HG02885 (cell line): ENCODE measurements at regions not wholly inside any gene's neighbourhood (a gene's known extent, or its start where the extent isn't known, plus 50 kb on each side); places are given as distances from the start of the nearest gene placed in this dataset.

ENCODE experiments used
- ATAC-seq: cut with Tn5 transposase; IDR thresholded peaks from one replicate; pipeline ENCODE4 v1.9.1; 2021; ENCODE audit warnings: mild to moderate bottlenecking; ENCODE audit not compliant: unreplicated experiment, poor library complexity

DNA sequence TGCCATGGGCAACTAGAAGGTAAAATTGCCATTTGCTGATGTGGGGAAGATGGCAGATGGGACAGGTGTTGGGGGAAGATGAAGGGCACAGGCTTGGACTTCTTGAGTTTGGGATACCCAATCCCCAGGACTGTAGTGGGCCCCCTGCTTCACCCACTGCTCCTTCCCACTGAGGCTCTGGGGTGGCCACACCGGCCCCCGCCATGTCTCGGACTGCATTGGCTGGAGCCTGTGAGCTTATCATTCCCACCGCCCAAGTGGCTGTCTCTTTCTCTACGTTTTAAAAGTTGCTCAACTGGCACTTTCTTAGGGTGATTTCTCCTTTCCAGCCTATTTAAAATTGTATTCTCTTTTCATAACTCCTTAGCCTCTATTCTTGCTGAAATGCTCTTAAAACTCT lies 730.0 kb upstream of the ADAMTS16 start:
- no peak for ATAC-seq

DNA sequence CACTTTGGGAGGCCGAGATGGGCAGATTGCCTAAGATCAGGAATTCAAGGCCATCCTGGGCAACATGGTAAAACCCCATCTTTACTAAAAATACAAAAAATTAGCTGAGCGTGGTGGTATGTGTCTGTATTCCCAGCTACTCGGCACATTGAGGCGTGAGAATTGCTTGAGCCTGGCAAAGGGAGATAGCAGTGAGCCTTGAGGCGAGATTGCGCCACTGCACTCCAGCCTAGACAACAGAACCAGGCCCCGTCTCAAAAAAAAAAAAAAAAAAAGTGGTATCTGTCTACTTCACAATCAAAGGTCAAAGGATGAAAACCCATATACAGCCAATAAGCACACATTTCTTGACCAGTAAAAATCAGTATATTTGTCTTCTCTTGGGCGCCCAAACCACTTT lies 728.5 kb upstream of the ADAMTS16 start:
- ATAC-seq, result no peak

DNA sequence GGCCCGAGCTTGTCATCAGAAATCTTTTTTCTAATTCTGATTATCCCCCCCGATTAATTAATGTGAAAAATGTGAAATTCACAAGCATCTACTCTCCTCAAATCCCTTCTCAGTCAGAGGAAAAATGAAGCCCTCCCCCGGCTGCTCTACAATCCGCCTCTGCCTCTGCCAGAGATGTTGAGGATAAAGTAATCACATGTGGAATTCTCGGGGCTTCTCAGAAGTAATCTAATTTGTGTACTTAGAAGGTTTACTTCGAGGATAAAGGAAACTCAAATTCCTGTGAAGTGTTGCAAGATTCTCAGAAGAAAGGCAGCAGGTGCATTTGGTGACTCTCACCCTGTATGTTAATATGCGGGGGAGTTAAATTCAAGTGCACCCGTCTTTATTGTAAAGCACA lies 726.1 kb upstream of the ADAMTS16 start:
- ATAC-seq, result no peak

DNA sequence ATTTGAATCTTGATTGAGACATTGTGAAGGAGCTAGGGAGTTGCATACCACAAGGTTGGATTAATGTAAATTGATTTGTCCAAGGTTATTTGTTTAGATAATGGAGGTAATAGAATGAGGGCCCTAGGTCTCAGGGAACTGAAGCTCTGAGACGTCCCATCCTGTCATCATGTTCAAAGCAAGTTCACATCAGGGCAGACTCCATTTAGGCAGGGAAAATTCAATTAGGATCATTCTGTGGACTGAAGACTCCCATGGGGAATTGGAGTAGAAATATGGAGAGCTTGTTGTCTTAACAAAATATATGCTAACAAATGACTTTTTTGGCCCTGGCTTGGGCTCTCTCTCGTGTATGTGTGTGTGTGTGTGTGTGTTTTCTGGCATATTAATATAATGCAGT lies 722.0 kb upstream of the ADAMTS16 start:
- no peak for ATAC-seq

DNA sequence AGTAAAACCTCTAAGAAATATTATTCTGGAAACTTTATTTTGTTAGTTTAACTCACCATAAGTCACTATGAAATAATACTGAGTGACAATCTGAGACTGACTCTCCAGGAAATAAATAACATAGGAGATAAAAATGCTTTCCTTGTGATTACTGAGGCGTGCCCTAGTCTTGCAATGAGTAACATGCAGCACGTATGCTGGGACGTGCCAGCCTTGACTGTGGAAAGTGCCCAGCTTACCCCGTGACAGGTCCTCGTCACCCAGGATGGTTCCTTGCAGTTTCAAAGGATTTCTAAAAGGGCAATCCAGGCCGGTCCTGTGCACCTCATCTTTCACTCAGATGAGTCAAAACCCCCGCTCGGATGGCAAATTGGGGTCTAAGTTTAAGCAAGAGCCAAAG lies 720.8 kb upstream of the ADAMTS16 start:
- no peak for ATAC-seq

DNA sequence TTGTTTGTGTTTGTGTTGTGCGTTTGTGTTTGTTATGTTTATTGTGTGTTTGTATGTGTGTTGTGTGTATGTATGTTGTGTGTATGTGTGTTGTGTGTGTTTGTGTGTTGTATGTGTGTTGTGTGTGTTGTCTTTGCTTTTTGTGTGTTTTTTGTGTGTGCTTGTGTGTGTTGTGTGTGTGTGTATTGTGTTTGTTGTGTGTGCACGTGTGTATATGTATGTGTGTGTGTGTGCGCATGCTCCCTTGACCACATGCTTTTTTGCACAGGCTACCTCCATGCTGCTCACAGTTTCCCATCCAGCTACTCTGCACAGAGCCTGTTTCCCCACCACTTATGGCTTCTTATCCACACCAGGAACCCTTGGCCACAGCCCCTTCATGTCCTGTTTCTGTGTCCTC lies 720.0 kb upstream of the ADAMTS16 start:
- no peak for ATAC-seq

DNA sequence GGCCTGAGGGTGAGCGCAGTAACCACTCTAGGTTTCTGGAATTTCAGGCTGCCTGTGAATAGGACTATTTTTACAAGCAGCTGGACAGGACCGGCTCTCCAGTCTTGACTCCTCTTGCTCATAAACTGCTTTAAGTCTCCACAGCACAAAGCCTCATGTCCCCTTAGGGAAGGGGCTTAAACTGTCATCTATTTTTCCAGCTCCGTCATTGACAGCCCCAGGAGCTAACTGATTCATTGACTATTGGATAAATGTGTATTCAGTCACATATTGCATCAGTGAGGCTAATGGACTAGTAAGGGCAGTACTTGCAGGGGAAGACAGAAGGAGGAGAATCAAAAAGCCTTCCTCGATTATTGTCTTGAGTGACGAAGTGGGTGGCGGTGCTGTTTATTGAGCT lies 719.4 kb upstream of the ADAMTS16 start:
- ATAC-seq, result no peak

DNA sequence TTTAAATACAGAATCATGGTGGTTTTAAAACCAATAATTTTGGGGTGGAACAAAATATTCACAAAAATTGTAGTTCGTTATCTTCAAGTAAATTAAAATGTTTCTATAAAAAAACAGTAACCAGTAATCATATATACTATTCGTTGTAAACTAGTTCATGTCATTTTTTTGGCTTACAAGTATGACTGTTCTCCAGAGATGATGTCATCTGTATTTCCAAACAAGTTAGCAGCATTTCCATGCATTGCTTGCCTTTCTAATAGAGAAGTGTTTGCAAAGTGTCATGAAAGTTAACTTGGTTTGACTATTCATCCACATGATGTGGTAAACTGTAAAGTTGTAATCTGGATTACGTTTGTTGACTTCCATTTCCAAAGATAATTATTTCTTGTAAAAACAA lies 717.9 kb upstream of the ADAMTS16 start:
- no peak for ATAC-seq

DNA sequence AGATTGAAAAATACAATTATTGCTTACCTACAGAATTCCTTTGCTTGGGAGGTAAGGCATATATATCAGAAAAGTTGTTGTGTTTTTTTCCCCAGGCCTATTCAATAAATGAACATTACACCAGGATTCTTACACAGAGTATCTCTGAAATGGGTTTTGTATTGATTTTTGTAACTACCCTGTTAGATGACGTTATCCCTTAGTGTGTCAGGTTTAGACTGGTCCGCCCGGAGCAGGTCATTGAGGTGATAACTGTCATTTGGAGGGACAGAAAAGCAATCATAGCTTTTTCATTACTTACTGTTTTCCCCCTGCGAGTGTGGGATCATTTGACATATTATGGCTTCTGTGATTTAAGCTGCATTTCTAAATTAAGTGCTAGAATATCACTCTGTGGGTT lies 715.2 kb upstream of the ADAMTS16 start:
- ATAC-seq, result no peak

DNA sequence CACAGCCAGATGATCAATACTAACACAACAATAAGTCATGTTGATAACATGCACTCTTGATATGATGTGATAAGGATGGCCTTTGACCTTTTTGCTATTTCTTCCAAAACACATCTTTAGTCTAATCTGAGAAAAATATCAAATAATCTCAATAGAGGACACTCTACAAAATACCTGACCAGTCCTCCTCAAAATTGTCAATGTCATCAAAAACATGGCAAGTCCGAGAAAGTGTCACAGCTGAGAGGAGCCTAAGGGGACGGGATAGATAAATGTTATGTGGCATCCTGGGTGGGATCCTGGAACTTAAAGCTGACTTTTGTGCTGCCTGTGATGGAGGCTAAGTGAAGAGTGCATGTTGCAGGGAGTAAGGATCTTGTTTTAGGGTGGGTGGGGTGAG lies 699.6 kb upstream of the ADAMTS16 start:
- ATAC-seq, result no peak

DNA sequence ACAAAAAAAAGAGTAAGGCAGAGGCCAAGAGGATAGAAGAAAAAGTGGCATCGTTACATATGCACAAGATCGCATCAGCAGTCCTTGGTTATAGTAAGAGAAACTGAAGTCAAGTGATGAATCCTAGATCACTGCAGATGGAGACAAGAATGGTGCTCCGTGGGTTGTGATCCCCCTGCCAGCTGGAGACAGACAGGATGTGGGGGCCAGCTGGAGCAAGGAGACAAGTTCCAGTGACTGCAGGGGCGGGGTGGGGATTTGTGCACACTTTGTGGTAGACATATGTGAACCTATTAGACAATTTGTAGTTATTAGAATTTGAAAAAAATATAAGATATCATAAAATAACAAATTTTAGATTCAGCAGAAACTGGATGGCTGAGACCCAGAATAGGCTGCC lies 697.9 kb upstream of the ADAMTS16 start:
- ATAC-seq, result no peak

DNA sequence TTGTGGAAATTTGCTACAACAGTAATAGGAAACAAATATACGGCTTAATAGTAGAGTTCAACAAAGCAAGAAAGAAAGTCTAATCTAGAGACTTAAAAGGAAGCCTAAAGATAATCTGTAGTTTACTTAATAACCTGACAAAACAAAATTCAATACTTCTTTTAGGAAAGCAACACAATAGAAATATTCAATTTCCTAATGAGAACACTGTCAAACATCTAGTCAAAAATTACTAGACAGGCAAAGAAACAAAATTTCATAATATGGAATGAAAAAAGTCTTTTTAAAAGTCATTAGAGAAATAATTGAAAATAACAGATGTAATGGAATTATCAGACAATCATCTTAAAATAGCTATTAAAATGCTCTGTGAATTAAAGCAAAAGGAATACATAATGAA lies 692.5 kb upstream of the ADAMTS16 start:
- no peak for ATAC-seq

DNA sequence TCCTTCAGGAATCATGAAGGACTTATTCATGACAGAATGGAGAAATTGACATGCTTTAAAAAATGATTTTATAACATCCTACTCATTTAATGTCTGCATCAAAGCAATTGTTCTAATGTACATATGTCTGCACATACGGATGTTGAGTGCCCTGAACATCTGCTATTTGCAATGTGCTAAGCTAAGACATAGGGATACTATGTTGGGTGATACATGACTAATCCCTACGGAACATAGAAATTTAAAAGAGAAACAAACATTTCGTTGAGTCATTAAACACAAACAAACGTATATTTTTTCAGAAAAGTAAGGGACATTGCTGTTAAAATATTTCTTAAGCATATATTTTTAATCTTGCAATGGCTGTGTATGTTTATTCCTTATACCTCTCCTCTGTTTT lies 686.5 kb upstream of the ADAMTS16 start:
- ATAC-seq, result no peak

DNA sequence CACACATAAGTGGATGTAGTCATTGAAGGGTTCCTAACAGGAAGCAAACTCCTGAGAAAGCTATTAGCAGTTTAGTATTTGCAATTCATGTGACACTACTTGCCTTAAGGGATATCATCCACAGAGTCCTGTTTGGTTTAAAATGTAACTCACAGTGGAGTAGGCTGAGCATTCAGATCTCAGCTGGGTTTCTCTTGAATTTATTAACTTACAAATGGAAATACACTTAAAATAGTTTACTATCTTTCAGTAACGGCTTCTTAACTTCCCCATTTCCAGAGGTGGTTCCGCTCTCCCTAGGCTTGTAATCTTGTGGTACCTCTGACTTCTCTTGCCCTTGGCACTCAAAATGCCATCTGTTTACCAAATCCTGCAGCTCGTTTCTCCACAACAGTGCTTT lies 660.7 kb upstream of the ADAMTS16 start:
- ATAC-seq, result no peak

DNA sequence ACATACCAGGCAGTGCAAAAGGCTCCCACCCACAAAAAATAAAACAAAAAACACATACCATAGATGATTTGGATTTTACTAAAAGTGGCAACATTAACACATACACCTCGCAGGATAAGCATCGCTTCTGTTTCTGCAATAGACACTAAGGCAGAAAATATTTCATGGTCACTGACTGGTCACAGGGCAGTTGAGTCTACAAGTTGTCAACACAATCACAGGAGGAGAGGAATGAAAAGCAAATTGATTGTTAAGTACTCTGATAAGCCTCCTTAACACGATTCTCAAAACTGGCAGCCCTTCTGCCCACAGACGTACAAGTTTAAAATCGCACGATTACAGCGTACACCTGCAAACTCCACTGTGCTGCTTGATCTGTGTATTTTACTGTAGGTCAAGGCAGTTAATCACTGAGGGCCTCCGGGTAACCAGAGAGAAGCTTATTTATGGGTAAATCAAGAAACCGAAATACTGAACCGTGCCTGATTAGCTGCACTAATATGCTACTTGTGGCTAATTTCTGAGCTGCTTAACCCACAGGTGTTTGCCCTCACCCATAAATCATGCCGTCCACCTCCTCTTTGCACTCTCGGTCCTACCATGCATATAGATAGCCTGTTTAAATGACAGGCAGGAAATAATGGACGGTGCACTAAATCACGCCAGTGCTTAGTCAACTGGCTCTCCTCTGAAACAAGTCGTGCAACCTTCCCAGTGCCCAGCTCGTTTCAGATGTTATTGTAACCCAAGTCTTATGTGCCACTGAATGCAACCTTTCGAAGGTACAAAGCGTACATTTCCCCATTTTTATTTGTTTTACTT lies 659.4 kb upstream of the ADAMTS16 start:
- ATAC-seq, result no peak

DNA sequence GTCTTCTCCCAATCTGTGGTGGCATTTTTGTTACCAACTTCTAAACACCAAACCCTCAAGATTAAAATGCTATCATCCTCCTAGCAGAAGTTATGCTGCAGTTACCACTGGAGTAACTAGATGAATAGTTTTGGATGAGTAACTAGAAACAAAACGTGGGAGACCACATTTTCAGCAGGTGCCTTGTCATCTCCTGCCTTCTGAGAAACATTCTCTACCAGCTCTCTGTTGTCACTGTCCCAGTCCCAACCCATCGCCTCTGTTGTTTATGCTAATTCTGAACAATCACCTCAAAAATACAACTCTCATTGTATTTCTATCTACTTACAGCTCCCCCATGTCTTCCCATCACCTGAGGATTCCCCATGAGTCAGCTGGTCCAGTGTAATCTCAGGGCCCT lies 652.5 kb upstream of the ADAMTS16 start:
- no peak for ATAC-seq

DNA sequence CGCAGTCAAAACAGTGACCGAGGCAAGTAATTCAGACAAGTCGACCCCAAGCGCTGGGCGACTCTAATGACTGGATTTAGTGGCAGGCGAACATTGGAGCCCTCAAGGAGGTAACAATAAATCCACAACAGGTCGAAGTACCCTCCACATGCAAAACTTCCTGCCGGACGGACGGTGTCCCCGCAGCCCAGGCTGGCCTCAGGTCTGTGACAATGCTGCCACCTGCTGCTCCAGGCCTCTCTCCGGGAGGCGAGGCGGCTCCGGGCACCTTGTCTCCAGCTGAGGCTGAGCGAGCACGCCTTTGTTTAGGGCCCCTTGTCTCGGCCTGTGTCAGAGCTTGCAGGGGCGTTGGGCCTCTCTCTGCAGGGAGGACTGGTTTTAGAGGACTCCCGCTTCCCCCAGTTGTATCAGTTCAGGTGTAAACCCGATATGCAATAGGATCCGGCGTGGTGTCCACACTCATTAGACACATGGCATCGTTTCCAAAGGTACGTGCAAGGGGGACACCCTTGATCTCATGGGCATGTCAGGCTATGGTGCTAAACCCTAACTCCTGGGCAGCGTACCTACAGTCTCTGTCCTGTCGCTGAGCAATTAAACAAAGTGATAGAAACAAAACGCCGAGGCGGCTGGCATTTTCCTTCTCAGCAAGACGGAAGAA lies 628.0 kb upstream of the ADAMTS16 start:
- no peak for ATAC-seq

DNA sequence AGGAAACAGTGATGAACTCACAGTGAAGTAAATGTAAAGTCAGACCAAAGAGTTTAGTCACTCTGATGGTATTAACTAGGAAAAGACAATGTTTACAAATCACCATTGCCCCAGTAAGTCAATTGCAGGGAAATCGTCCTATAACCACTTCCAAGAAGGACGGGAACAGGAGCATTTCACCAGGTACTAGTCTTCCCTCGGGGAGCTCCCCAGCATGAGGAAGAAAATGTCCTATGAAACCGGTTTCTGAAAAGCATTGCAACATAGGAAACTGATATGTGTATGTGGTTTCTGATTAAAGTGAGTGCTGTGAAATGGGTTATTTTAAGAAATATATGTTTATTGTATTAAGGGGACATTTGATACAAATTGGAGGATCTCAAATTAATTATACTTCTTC lies 626.7 kb upstream of the ADAMTS16 start:
- ATAC-seq, result no peak

DNA sequence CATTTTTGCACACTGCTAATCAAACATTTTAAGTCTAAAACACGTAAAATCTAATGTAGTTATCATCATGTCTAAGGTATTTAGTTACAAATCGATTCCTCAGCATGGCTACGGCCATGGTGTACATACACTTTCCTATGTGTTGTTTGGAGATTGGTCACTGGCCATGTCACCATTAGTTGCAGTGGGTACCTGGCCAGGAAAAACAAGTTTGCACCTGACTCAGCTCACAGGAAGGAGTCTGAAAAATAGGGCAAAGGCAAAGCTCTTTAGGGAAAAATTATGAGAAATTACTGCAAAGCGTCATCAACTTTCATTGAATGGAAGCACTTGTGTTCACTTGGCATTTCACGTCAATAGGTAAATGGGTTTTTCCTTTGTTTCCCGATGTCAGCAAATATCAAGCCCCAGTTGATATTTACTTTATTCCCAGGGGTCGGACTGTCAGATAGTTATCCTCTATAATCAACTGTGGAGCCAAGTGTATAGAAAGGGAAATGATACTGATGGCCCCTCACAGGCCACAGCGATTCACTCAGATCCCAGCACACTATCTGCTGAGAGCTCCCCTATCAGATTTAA lies 626.0 kb upstream of the ADAMTS16 start:
- ATAC-seq, result no peak

DNA sequence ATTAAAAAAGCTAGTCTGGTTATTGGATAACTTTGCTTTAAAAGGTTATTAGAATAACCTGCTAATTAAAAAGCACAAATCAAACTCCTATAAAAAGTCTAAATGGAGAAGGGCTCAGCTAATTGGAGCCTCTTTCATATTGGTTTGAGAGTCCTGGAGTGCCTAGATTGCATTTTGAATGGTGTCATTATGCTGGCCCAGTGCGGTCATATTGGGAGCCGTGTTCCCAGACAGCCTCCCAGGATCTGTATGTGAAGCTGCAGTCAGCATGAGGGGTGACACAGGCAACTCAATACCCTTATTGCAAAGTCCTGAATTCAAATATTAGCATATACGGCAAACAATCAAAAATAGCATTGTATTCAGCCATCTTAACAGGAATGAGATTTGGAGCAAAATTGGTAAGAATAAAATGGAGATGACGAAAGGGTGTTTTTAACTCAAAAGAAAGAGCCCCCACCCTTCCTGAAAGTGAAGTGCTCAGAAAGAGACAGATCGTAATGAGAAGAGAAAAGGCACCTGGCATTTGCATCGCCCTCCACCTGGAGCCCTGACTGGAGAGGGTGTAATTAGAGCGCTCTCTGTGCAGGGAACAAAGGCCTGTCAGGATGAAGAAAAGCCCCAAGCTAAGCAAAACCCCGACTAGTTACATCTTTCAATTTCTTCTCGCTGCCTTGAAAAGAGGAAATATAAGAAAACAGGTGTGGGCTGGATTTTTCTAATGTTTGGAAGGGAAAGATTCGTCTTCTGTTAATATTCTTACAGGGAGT lies 621.0 kb upstream of the ADAMTS16 start:
- no peak for ATAC-seq

DNA sequence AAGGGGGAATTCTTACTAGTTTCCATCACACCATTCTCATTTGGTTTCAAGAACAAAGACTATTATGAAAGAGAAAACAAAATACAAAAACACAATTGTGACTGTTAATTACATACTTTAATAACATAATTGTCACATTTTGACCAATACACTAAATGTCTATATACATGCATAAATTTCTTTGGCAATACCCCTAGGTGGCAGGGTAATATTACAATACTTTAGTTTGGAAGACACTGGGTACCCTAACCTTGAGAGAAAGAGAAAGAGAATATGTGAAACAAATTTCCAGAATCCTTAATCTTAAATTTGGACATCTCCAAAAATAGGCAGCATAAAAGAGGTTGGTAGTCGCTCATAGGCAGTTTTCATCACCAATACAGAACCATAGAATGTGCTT lies 619.6 kb upstream of the ADAMTS16 start:
- ATAC-seq, result no peak
